ENCODE measurements at regions not wholly inside any gene's neighbourhood (a gene's known extent, or its start where the extent isn't known, plus 50 kb on each side); places are given as distances from the start of the nearest gene placed in this dataset.

DNA sequence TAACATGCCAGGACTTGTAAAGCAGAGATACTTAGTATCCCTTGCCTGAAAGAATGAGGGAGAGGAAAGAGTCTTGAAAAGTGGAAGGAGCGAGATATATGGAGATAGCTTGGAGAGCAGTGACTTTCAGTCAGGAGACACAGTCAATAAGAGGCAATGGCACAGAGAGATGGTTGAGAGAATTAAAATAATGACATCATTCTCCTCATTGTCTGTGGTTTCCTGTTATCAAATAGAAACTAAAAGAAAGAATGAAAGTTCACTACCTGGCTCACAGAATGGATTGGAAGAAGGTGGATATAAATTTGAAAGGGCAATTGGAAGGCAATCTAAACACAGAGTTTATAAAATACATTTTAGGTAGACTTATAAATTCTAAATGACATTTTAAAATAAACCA lies 760.2 kb upstream of the AADAT start:
- no peaks in the 10 kb centered on the region for H3K27me3 ChIP-seq (ENCODE audit: control insufficient read depth in 2 of 2, insufficient read depth in 2 of 2, low read length in 2 of 2)
- dilution Hi-C loops (cut with MboI; ENCODE audit: extremely low pct_ligation_motif_present, low sequenced_read_pairs): no loop called here
- no peaks in the 10 kb centered on the region for H3K9me1 ChIP-seq (replicated peaks; ENCODE audit: control insufficient read depth, extremely low read depth, insufficient read depth, low read length)
- POLR2A ChIA-PET: no interaction called here
- no peaks in the 10 kb centered on the region for H3K79me2 ChIP-seq (ENCODE audit: control insufficient read depth, insufficient read depth, low read length)
- intact Hi-C loops (cut with micrococcal nuclease): no loop called here
- no peak overlapping the region for H3K9ac ChIP-seq (replicated peaks; ENCODE audit: extremely low read depth, insufficient read depth, low read length)
- H3K27ac ChIP-seq (ENCODE audit: insufficient read depth, low read depth, low read length): no peak overlapping the region
- FAIRE-seq (no peak), DNase-seq (ENCODE audit: low read depth, low spot score) (no peak)
- CTCF ChIA-PET: no interaction called here
- H3K4me1 ChIP-seq (ENCODE audit: control insufficient read depth, extremely low read depth, insufficient read depth, low read length): no peaks in the 10 kb centered on the region
- no peak overlapping the region for H3K4me2 ChIP-seq (ENCODE audit: insufficient read depth, low read length)
- BruUV-seq (replicated peaks): no TSS peak
- H3K9me3 ChIP-seq (replicated peaks; ENCODE audit: control insufficient read depth, insufficient read depth, low read length): peaks cover 4% of the 10 kb centered on the region
- TF ChIP-seq MYC (IDR thresholded peaks at IDR 0.05; ENCODE audit: low read depth, low read length): no peak
- peak; percentile 2 for TF ChIP-seq JUN (IDR thresholded peaks at IDR 0.05; ENCODE audit: borderline replicate concordance, insufficient read depth, insufficient read length, low read depth)
- no peak overlapping the region for H3K4me3 ChIP-seq (replicated peaks in 1 of 3; ENCODE audit: insufficient read depth in 1 of 3, low read depth in 1 of 3, low read length in 3 of 3)
- H3K36me3 ChIP-seq (ENCODE audit: control insufficient read depth in 2 of 2, extremely low read depth in 1 of 2, insufficient read depth in 2 of 2, low read length in 2 of 2): no peaks in the 10 kb centered on the region
- no peaks in the 10 kb centered on the region for H4K20me1 ChIP-seq (replicated peaks; ENCODE audit: control insufficient read depth, extremely low read depth, insufficient read depth, low read length)
- H2AFZ ChIP-seq (ENCODE audit: low read depth, low read length): no peak overlapping the region

DNA sequence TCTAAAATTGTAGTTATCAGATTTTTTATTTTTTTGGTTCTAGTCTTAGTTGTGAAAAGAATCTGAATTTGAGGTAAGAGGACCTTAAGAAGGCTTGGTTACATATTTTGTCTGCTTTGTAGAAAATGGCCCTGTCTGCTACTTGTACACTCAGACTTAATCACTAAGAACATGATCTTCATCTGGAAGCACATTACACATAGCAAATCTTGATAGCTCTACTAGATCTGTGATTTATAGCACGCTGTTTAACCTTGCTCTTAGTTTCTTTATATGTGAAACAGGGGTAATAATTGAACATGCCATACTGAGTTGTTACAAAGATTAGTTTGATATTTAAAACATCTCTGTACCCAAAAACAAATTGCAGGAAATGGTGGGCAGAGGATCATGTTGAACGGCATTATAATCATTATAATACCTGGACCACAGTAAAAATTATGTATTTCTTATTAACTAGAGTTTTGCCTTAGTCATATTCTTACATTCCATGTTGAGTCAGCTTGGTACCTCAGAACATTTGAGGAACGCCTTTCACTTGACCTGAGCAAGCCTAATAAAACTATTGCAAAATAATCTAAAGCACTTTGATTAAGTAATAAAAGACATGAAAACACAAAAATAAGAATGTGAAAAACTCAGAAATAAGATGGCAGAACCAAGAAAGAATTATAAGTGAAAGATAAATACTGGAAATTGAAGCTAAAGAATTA lies 738.0 kb upstream of the AADAT start:
- ChIA-PET POLR2A (no interaction called here), CTCF (no interaction called here)
- DNase-seq (ENCODE audit: low read depth, low spot score) (no peak), FAIRE-seq (no peak)
- Histone ChIP-seq H3K9ac (replicated peaks; ENCODE audit: extremely low read depth, insufficient read depth, low read length) (no peak overlapping the region), H3K27ac (ENCODE audit: insufficient read depth, low read depth, low read length) (no peak overlapping the region), H3K9me1 (replicated peaks; ENCODE audit: control insufficient read depth, extremely low read depth, insufficient read depth, low read length) (no peaks in the 10 kb centered on the region), H4K20me1 (replicated peaks; ENCODE audit: control insufficient read depth, extremely low read depth, insufficient read depth, low read length) (no peaks in the 10 kb centered on the region), H3K27me3 (ENCODE audit: control insufficient read depth in 2 of 2, insufficient read depth in 2 of 2, low read length in 2 of 2) (no peaks in the 10 kb centered on the region), H3K9me3 (replicated peaks; ENCODE audit: control insufficient read depth, insufficient read depth, low read length) (peaks cover 1% of the 10 kb centered on the region), H3K4me3 (replicated peaks in 1 of 3; ENCODE audit: insufficient read depth in 1 of 3, low read depth in 1 of 3, low read length in 3 of 3) (no peak overlapping the region), H3K36me3 (ENCODE audit: control insufficient read depth in 2 of 2, extremely low read depth in 1 of 2, insufficient read depth in 2 of 2, low read length in 2 of 2) (no peaks in the 10 kb centered on the region), H2AFZ (ENCODE audit: low read depth, low read length) (no peak overlapping the region), H3K4me1 (ENCODE audit: control insufficient read depth, extremely low read depth, insufficient read depth, low read length) (no peaks in the 10 kb centered on the region), H3K4me2 (ENCODE audit: insufficient read depth, low read length) (no peak overlapping the region), H3K79me2 (ENCODE audit: control insufficient read depth, insufficient read depth, low read length) (no peaks in the 10 kb centered on the region)
- TF ChIP-seq, protein P1, sequence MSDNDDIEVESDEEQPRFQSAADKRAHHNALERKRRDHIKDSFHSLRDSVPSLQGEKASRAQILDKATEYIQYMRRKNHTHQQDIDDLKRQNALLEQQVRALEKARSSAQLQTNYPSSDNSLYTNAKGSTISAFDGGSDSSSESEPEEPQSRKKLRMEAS (IDR thresholded peaks at IDR 0.05; ENCODE audit: insufficient read depth, insufficient read length): no peak
- no peak for TF ChIP-seq JUN (IDR thresholded peaks at IDR 0.05; ENCODE audit: borderline replicate concordance, insufficient read depth, insufficient read length, low read depth)
- TF ChIP-seq, protein P2, sequence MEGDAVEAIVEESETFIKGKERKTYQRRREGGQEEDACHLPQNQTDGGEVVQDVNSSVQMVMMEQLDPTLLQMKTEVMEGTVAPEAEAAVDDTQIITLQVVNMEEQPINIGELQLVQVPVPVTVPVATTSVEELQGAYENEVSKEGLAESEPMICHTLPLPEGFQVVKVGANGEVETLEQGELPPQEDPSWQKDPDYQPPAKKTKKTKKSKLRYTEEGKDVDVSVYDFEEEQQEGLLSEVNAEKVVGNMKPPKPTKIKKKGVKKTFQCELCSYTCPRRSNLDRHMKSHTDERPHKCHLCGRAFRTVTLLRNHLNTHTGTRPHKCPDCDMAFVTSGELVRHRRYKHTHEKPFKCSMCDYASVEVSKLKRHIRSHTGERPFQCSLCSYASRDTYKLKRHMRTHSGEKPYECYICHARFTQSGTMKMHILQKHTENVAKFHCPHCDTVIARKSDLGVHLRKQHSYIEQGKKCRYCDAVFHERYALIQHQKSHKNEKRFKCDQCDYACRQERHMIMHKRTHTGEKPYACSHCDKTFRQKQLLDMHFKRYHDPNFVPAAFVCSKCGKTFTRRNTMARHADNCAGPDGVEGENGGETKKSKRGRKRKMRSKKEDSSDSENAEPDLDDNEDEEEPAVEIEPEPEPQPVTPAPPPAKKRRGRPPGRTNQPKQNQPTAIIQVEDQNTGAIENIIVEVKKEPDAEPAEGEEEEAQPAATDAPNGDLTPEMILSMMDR (IDR thresholded peaks at IDR 0.05; ENCODE audit: extremely low read depth in 1 of 2, insufficient read depth in 1 of 2, low read depth in 1 of 2, low read length in 2 of 2): no peak
- no peak for TF ChIP-seq GATA2 (IDR thresholded peaks at IDR 0.05; ENCODE audit: insufficient read depth, insufficient read length, low read depth, low read length)
- TF ChIP-seq MYC (IDR thresholded peaks at IDR 0.05; ENCODE audit: low read depth, low read length): no peak
- no peak for TF ChIP-seq POLR2AphosphoS5 (IDR thresholded peaks at IDR 0.05; ENCODE audit: insufficient read depth, low read depth, low read length)
- TF ChIP-seq EZH2 (IDR thresholded peaks at IDR 0.05; ENCODE audit: borderline replicate concordance, low read depth, low read length, severe bottlenecking): no peak
- no peak for TF ChIP-seq POLR2A (IDR thresholded peaks at IDR 0.05; ENCODE audit: low read depth, low read length)
- no peak for TF ChIP-seq FOS (IDR thresholded peaks at IDR 0.05; ENCODE audit: borderline replicate concordance, insufficient read depth, low read length)
- intact Hi-C loops (cut with micrococcal nuclease) (no loop called here), dilution Hi-C loops (cut with MboI; ENCODE audit: extremely low pct_ligation_motif_present, low sequenced_read_pairs) (no loop called here)
- BruUV-seq (replicated peaks): no TSS peak
